Esophagus squamous epithelium (tissue), 4 donors: ENCODE measurements at regions not wholly inside any gene's neighbourhood (a gene's known extent, or its start where the extent isn't known, plus 50 kb on each side); places are given as distances from the start of the nearest gene placed in this dataset.

Experiments
- POLR2A ChIP-seq, 4 donors: fragments of 450-650 bp; IDR thresholded peaks; one replicate each; pipeline ENCODE4 v1.6.1; 2017; ENCODE audit warnings: antibody characterized with exemption in 4 of 4, mild to moderate bottlenecking in 4 of 4, moderate library complexity in 3 of 4
- TF ChIP-seq, protein P1 (sequence below), 6 experiments: fragments of 450-650 bp in 4 of 6; fragments of 200-600 bp in 2 of 6; sonication (generic) in 2 of 6; IDR thresholded peaks; one replicate each; pipeline ENCODE4 v1.5.1; 2016 to 2019; ENCODE audit warnings: antibody characterized with exemption in 6 of 6, mild to moderate bottlenecking in 4 of 6, moderate library complexity in 4 of 6

DNA sequence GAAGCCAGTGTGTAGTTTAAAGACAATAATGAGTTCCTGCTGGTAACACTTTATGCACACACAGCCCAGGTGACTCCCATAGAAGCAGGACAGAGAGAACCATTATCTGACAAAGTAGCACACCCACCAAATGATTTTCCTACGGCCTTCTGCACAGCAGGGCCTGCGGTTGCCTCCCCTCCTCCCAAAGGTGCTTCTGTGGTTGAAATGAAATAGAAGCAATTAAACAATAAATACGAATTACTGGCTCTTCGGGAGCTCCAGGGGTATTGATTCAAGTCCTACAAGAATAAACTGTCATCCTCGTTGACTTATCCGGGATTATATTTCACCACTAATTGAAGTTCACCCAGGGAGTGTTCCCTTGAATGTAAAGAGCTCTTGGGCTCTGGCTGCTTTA lies 172.1 kb downstream of the ACTR3B start:
- TF ChIP-seq, protein P1, sequence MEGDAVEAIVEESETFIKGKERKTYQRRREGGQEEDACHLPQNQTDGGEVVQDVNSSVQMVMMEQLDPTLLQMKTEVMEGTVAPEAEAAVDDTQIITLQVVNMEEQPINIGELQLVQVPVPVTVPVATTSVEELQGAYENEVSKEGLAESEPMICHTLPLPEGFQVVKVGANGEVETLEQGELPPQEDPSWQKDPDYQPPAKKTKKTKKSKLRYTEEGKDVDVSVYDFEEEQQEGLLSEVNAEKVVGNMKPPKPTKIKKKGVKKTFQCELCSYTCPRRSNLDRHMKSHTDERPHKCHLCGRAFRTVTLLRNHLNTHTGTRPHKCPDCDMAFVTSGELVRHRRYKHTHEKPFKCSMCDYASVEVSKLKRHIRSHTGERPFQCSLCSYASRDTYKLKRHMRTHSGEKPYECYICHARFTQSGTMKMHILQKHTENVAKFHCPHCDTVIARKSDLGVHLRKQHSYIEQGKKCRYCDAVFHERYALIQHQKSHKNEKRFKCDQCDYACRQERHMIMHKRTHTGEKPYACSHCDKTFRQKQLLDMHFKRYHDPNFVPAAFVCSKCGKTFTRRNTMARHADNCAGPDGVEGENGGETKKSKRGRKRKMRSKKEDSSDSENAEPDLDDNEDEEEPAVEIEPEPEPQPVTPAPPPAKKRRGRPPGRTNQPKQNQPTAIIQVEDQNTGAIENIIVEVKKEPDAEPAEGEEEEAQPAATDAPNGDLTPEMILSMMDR (IDR thresholded peaks at IDR 0.05) = no peak
- TF ChIP-seq POLR2A (IDR thresholded peaks at IDR 0.05) = no peak
